ENCODE measurements at regions not wholly inside any gene's neighbourhood (a gene's known extent, or its start where the extent isn't known, plus 50 kb on each side); places are given as distances from the start of the nearest gene placed in this dataset.
"Not testable (repeated sequence)": the region's sequence is repeated elsewhere in the genome, so short reads cannot be mapped to it uniquely, and the experiment has no call there.

DNA sequence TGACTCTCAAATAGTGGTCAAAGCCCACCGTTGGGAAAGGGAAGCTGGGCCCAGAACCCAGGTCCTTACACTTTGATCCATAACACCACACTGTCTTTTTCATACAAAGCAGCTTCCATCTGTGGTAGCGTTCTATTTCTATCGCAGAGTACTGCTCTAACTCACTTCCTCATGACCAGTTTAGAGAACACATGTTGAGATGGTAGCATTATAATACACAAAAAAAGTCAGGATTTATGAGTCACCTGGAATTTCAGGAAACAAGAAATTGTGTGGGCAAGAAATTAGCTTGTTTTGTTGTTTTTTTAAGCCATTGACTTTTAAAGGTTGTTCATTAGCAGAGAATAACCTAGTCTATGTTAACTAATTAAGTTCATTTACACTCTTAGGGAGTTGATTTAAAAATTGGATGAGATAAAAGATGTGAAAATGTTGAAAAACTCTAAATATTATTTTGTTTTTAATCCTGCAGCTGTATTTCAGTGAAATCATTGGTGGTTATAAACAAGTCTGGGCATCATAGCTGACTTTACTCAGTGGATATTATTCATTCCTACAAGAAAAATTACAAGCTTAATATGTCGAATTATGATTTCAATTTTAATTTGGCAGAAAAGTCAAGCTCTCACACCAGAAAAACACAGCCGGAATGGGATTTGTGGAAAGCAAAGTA, 1011.1 kb upstream of the HS3ST1 start:
- H3K27me3 ChIP-seq (ENCODE audit: control insufficient read depth, insufficient read depth, low read length): no peaks in the 10 kb centered on the region
- TF ChIP-seq, protein P1, sequence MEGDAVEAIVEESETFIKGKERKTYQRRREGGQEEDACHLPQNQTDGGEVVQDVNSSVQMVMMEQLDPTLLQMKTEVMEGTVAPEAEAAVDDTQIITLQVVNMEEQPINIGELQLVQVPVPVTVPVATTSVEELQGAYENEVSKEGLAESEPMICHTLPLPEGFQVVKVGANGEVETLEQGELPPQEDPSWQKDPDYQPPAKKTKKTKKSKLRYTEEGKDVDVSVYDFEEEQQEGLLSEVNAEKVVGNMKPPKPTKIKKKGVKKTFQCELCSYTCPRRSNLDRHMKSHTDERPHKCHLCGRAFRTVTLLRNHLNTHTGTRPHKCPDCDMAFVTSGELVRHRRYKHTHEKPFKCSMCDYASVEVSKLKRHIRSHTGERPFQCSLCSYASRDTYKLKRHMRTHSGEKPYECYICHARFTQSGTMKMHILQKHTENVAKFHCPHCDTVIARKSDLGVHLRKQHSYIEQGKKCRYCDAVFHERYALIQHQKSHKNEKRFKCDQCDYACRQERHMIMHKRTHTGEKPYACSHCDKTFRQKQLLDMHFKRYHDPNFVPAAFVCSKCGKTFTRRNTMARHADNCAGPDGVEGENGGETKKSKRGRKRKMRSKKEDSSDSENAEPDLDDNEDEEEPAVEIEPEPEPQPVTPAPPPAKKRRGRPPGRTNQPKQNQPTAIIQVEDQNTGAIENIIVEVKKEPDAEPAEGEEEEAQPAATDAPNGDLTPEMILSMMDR (IDR thresholded peaks at IDR 0.05): no peak
- H3K9me3 ChIP-seq (ENCODE audit: control insufficient read depth, low read length): no peaks in the 10 kb centered on the region
- H3K9ac ChIP-seq: no peak overlapping the region
- no peaks in the 10 kb centered on the region for H3K4me1 ChIP-seq
- no peak overlapping the region for H3K27ac ChIP-seq
- H3K4me2 ChIP-seq (ENCODE audit: low read length): no peak overlapping the region
- H3K36me3 ChIP-seq (ENCODE audit: control insufficient read depth, insufficient read depth, low read length): no peaks in the 10 kb centered on the region
- H3K4me3 ChIP-seq (ENCODE audit: low read depth, low read length): no peak overlapping the region
- no peaks in the 10 kb centered on the region for H3K79me2 ChIP-seq
- H2AFZ ChIP-seq: no peak overlapping the region

DNA sequence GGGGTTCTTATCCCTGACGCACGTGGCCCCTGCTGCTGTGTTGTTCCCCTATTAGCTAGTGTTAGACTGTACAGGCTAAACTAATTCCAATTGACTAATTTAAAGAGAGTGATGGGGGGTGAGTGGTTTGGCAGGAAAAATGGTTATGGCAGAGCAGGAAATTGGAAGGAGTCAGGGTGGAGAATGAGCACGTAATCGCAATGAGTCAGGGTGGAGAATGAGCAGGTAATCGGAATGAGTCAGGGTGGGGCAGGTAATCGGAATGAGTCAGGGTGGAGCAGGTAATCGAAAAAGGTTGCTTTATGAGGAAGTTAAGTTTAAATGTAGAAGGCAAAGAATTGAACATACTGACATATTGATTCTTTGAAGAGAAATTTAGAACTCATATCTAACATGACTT, 1002.6 kb upstream of the HS3ST1 start:
- H3K9me3 ChIP-seq (ENCODE audit: control insufficient read depth, low read length); H3K36me3 ChIP-seq (ENCODE audit: control insufficient read depth, insufficient read depth, low read length); H3K27me3 ChIP-seq (ENCODE audit: control insufficient read depth, insufficient read depth, low read length); H3K4me3 ChIP-seq (ENCODE audit: low read depth, low read length); H3K4me1 ChIP-seq; H3K9ac ChIP-seq; H3K27ac ChIP-seq; H3K79me2 ChIP-seq; H3K4me2 ChIP-seq (ENCODE audit: low read length); H2AFZ ChIP-seq: not testable (repeated sequence)

DNA sequence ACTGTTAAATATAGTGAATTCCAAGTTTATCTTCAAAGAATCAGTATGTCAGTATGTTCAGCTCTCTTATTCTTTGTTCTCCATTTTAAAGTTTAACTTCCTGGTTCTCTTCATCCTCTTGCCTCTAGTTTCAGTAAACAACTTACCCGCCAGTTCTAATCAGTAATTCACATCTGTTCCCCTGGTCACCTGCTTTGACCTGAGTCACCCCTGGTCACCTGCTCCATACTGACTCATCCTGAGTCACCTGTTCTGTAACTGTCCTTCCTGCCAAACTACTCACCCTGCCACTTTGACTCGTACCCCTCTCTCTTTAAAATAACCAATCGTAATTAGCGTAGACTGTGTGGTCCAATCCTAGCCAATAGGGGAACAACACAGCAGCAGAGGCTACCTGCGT, 992.7 kb upstream of the HS3ST1 start:
- TF ChIP-seq, protein P1 (IDR thresholded peaks at IDR 0.05): no peak
- Histone ChIP-seq H3K4me1 (no peaks in the 10 kb centered on the region), H3K9me3 (ENCODE audit: control insufficient read depth, low read length) (no peaks in the 10 kb centered on the region), H3K36me3 (ENCODE audit: control insufficient read depth, insufficient read depth, low read length) (no peaks in the 10 kb centered on the region), H3K27ac (no peak overlapping the region), H3K9ac (no peak overlapping the region), H3K27me3 (ENCODE audit: control insufficient read depth, insufficient read depth, low read length) (no peaks in the 10 kb centered on the region), H3K4me2 (ENCODE audit: low read length) (no peak overlapping the region), H3K79me2 (no peaks in the 10 kb centered on the region), H3K4me3 (ENCODE audit: low read depth, low read length) (no peak overlapping the region), H2AFZ (no peak overlapping the region)

DNA sequence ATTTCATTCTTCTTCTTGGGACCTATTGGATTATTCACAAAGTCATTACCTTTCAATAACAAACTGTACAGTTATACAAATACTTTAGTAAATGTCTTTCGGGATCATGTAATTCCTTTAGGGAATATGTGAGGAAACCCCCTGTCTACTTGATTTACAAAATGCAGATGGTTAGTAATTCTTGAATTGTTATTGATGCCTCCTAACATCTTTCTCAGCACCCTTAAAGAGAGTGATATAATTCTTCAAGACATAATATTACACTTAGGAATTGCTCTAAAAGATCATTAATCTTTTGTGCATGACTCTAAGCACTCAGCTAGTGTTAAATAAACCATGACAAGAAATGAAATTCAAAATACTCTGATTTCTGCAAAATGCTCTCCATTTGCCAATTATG, 988.1 kb upstream of the HS3ST1 start:
- TF ChIP-seq, protein P1 (IDR thresholded peaks at IDR 0.05): no peak
- H3K79me2 ChIP-seq: no peaks in the 10 kb centered on the region
- H3K36me3 ChIP-seq (ENCODE audit: control insufficient read depth, insufficient read depth, low read length): no peaks in the 10 kb centered on the region
- H3K27me3 ChIP-seq (ENCODE audit: control insufficient read depth, insufficient read depth, low read length): no peaks in the 10 kb centered on the region
- H2AFZ ChIP-seq: no peak overlapping the region
- no peak overlapping the region for H3K9ac ChIP-seq
- H3K9me3 ChIP-seq (ENCODE audit: control insufficient read depth, low read length): no peaks in the 10 kb centered on the region
- H3K4me1 ChIP-seq: no peaks in the 10 kb centered on the region
- H3K4me2 ChIP-seq (ENCODE audit: low read length): no peak overlapping the region
- no peak overlapping the region for H3K27ac ChIP-seq
- no peak overlapping the region for H3K4me3 ChIP-seq (ENCODE audit: low read depth, low read length)

DNA sequence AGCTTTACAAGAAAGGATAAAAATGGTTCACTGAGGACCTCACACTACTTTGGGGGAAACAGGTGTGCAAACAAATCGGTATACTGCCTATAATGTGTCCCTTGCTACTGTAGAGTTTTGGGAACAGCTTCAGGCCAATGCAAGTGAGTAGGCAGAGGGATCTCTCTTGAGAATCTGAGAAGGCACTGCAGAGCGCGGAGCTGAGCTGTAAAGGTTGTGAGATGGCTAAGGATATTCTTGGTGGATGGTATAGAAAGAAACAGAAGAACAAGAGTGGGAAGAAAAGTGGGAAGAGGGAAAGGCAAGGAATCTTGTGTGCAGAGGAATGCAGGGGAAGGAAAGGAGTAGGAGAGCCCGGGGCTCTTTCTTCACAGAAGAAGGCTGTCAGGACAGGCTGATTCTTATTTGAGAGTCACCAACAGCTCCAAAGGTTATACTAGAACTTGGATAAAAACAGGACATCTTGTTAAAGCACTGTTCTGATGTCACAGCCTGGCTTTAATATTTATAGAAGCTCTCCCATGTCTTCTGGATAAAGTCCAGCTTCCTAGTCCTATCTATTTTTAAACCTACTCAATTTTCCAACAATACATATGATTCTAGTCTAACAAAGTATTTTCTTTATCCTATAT, 985.6 kb upstream of the HS3ST1 start:
- no peaks in the 10 kb centered on the region for H3K4me1 ChIP-seq
- no peak overlapping the region for H3K27ac ChIP-seq
- TF ChIP-seq, protein P1 (IDR thresholded peaks at IDR 0.05): no peak
- H3K9me3 ChIP-seq (ENCODE audit: control insufficient read depth, low read length): no peaks in the 10 kb centered on the region
- H3K9ac ChIP-seq: no peak overlapping the region
- no peak overlapping the region for H3K4me2 ChIP-seq (ENCODE audit: low read length)
- no peaks in the 10 kb centered on the region for H3K36me3 ChIP-seq (ENCODE audit: control insufficient read depth, insufficient read depth, low read length)
- H2AFZ ChIP-seq: no peak overlapping the region
- H3K79me2 ChIP-seq: no peaks in the 10 kb centered on the region
- H3K27me3 ChIP-seq (ENCODE audit: control insufficient read depth, insufficient read depth, low read length): no peaks in the 10 kb centered on the region
- H3K4me3 ChIP-seq (ENCODE audit: low read depth, low read length): no peak overlapping the region
